NT2/D1 (cell line): ENCODE measurements at regions not wholly inside any gene's neighbourhood (a gene's known extent, or its start where the extent isn't known, plus 50 kb on each side); places are given as distances from the start of the nearest gene placed in this dataset.

Experiments
- SUZ12 ChIP-seq: IDR thresholded peaks from 2 replicates; pipeline ENCODE4 v1.6.1; 2011; ENCODE audit not compliant: insufficient read length, insufficient read depth; ENCODE audit errors: extremely low read depth
- YY1 ChIP-seq: IDR thresholded peaks from 2 replicates; pipeline ENCODE4 v1.6.1; 2011; ENCODE audit not compliant: insufficient read length, insufficient read depth

DNA sequence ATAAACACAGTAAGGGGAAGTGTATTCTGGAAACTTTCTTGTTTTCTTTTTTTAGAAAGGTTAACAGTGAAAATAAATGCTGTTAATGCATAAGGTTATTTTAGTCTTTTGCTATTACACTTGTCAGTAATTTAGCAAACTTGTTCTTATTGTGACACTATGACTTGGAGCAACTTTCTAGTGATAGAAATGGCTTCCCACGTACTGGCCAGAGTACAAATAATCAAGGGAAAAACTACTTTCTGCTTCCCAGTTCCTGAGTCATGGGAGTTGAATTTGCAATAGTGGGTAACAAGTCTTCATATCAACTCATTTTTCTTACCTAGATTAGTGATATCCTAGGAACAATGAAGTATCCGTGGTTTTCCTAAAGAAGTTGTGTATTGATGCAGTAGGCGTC lies 1072.3 kb downstream of the FLRT2 start:
- TF ChIP-seq SUZ12 (no peak), YY1 (no peak)
